ENCODE measurements at regions not wholly inside any gene's neighbourhood (a gene's known extent, or its start where the extent isn't known, plus 50 kb on each side); places are given as distances from the start of the nearest gene placed in this dataset.
"Not testable (repeated sequence)": the region's sequence is repeated elsewhere in the genome, so short reads cannot be mapped to it uniquely, and the experiment has no call there.

- no peak for DNase-seq (ENCODE audit: low read depth in 2 of 2)
Measured at GRCh38 chr6:102773636-102774035, 1380.1 kb downstream of the GRIK2 start.

GRCh38 chr6:102766963-102767362 lies 1373.5 kb downstream of the GRIK2 start:
- DNase-seq (ENCODE audit: low read depth in 2 of 2), result no peak

- DNase-seq (ENCODE audit: low read depth in 2 of 2), result no peak
Measured at GRCh38 chr6:102764317-102764716, 1370.8 kb downstream of the GRIK2 start.

GRCh38 chr6:102763891-102764290 lies 1370.4 kb downstream of the GRIK2 start:
- no peak for DNase-seq (ENCODE audit: low read depth in 2 of 2)

- DNase-seq (ENCODE audit: low read depth in 2 of 2), result no peak
Measured at GRCh38 chr6:102761872-102762271, 1368.4 kb downstream of the GRIK2 start.

GRCh38 chr6:102759415-102759814 lies 1365.9 kb downstream of the GRIK2 start:
- no peak for DNase-seq (ENCODE audit: low read depth in 2 of 2)

- DNase-seq (ENCODE audit: low read depth in 2 of 2), result not testable (repeated sequence)
Measured at GRCh38 chr6:102758536-102758935, 1365.0 kb downstream of the GRIK2 start.

GRCh38 chr6:102749210-102749971 lies 1355.9 kb downstream of the GRIK2 start:
- no peak for DNase-seq (ENCODE audit: low read depth in 2 of 2)

- no peak for DNase-seq (ENCODE audit: low read depth in 2 of 2)
Measured at GRCh38 chr6:102746941-102747340, 1353.4 kb downstream of the GRIK2 start.

GRCh38 chr6:102742754-102743356 lies 1349.3 kb downstream of the GRIK2 start:
- DNase-seq (ENCODE audit: low read depth in 2 of 2), result no peak

- no peak for DNase-seq (ENCODE audit: low read depth in 2 of 2)
Measured at GRCh38 chr6:102742028-102742427, 1348.5 kb downstream of the GRIK2 start.

- no peak for DNase-seq (ENCODE audit: low read depth in 2 of 2)
Measured at GRCh38 chr6:102736941-102737368, 1343.4 kb downstream of the GRIK2 start.

GRCh38 chr6:102732898-102733297 lies 1339.4 kb downstream of the GRIK2 start:
- no peak for DNase-seq (ENCODE audit: low read depth in 2 of 2)

- not testable (repeated sequence) for DNase-seq (ENCODE audit: low read depth in 2 of 2)
Measured at GRCh38 chr6:102722086-102722485, 1328.6 kb downstream of the GRIK2 start.

GRCh38 chr6:102717737-102718456 lies 1324.4 kb downstream of the GRIK2 start:
- no peak for DNase-seq (ENCODE audit: low read depth in 2 of 2)

- DNase-seq (ENCODE audit: low read depth in 2 of 2), result no peak
Measured at GRCh38 chr6:102717252-102717651, 1323.7 kb downstream of the GRIK2 start.

GRCh38 chr6:102701019-102701418 lies 1307.5 kb downstream of the GRIK2 start:
- no peak for DNase-seq (ENCODE audit: low read depth in 2 of 2)

- no peak for DNase-seq (ENCODE audit: low read depth in 2 of 2)
Measured at GRCh38 chr6:102686461-102686860, 1293.0 kb downstream of the GRIK2 start.

- DNase-seq (ENCODE audit: low read depth in 2 of 2), result no peak
Measured at GRCh38 chr6:102680413-102680812, 1286.9 kb downstream of the GRIK2 start.

GRCh38 chr6:102679865-102680264 lies 1286.4 kb downstream of the GRIK2 start:
- DNase-seq (ENCODE audit: low read depth in 2 of 2), result no peak

- no peak for DNase-seq (ENCODE audit: low read depth in 2 of 2)
Measured at GRCh38 chr6:102677225-102677624, 1283.7 kb downstream of the GRIK2 start.

- DNase-seq (ENCODE audit: low read depth in 2 of 2), result no peak
Measured at GRCh38 chr6:102670735-102671134, 1277.2 kb downstream of the GRIK2 start.

- DNase-seq (ENCODE audit: low read depth in 2 of 2), result no peak
Measured at GRCh38 chr6:102662851-102663250, 1269.3 kb downstream of the GRIK2 start.
